Coronary artery (tissue), 2 donors: ENCODE measurements at regions not wholly inside any gene's neighbourhood (a gene's known extent, or its start where the extent isn't known, plus 50 kb on each side); places are given as distances from the start of the nearest gene placed in this dataset.

ENCODE experiments used
- DNase-seq: peaks from one replicate; pipeline ENCODE4 v3.0.0-alpha.2; 2017; ENCODE audit warnings: low spot score
- H3K27ac ChIP-seq, 2 donors: fragments of 200-600 bp; sonication (generic); one replicate each; pipeline ENCODE4 v1.5.1; 2016 to 2019
- H3K4me3 ChIP-seq: fragments of 200-600 bp; sonication (generic); 2 replicates; pipeline ENCODE4 v1.5.1; 2016; ENCODE audit warnings: mild to moderate bottlenecking, moderate library complexity
- TF ChIP-seq, protein P1 (sequence below): fragments of 200-600 bp; sonication (generic); IDR thresholded peaks from one replicate; pipeline ENCODE4 v1.5.1; 2019; ENCODE audit warnings: antibody characterized with exemption

DNA sequence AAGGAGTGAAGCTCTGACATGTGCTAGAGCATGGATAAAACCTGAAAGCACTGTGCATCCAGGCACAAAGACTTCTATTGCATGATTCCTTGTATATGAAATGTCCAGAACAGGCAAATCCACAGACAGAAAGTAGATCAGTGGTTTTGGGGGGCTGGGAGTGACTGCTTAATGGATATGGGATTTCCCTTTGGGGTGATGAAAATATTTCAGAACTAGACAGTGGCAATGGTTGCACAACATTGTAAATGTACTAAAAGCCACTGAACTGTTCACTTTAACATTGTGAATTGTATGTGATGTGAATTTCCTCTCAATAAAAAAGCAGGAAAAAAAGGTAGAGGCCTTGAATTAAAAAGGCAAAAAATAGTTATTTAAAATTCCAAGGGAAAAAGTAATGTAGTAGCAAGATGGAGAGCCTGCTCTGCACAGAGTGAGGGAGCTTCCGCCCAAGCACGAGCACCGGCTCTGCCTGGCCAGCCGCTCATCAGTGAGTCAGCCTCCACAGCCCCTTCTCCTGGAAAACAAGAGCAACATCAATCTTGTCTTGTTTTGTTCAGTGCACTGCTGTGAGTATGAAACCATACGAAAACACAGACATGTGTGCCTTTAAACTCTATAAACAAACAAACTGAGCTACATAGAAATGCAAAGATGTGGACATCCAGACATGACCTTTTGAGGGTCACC lies 74.6 kb upstream of the THBS2 start:
- no peak for DNase-seq
- H3K27ac ChIP-seq, result no peak overlapping the region
- TF ChIP-seq, protein P1, sequence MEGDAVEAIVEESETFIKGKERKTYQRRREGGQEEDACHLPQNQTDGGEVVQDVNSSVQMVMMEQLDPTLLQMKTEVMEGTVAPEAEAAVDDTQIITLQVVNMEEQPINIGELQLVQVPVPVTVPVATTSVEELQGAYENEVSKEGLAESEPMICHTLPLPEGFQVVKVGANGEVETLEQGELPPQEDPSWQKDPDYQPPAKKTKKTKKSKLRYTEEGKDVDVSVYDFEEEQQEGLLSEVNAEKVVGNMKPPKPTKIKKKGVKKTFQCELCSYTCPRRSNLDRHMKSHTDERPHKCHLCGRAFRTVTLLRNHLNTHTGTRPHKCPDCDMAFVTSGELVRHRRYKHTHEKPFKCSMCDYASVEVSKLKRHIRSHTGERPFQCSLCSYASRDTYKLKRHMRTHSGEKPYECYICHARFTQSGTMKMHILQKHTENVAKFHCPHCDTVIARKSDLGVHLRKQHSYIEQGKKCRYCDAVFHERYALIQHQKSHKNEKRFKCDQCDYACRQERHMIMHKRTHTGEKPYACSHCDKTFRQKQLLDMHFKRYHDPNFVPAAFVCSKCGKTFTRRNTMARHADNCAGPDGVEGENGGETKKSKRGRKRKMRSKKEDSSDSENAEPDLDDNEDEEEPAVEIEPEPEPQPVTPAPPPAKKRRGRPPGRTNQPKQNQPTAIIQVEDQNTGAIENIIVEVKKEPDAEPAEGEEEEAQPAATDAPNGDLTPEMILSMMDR, result no peak

DNA sequence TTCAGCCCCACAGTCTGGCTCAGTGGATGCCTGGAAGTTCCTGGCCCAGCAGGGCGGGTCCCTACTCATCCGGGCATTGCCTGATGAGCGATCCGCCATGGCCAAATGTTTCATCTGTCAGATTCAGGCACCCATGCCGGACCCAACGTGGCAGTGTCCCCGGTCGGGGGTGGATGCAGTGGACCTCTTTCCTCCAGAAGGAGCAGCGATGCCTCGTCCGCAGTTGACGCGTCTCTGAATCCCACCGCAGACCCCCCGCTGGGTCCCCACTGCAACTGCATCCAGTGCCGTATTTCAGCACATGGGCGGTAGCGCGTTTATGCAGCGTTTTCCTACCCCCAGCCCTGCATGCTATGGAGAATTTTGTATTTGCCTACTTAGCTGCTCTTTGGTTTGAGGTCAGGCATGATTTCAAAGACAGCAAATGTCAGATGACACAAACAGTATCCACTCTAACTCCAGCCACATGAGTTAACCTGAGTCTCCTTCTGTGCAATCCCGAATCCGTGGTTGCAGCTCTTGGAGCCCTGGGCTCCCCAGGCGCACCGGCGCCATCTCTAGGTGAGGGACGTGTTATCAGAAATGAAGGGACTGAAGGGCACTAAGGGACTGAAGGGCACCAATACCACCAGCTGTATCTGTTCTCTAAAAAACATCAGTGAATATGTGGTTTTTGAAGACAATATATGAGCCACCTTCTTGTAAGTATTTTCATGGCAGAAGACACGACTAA lies 72.6 kb upstream of the THBS2 start:
- DNase-seq, result no peak
- Histone ChIP-seq H3K4me3 (no peak overlapping the region), H3K27ac (no peak overlapping the region)
- TF ChIP-seq, protein P1, result no peak

More for the DNA sequence above, 74.6 kb upstream of the THBS2 start:
- H3K4me3 ChIP-seq, result no peak overlapping the region

DNA sequence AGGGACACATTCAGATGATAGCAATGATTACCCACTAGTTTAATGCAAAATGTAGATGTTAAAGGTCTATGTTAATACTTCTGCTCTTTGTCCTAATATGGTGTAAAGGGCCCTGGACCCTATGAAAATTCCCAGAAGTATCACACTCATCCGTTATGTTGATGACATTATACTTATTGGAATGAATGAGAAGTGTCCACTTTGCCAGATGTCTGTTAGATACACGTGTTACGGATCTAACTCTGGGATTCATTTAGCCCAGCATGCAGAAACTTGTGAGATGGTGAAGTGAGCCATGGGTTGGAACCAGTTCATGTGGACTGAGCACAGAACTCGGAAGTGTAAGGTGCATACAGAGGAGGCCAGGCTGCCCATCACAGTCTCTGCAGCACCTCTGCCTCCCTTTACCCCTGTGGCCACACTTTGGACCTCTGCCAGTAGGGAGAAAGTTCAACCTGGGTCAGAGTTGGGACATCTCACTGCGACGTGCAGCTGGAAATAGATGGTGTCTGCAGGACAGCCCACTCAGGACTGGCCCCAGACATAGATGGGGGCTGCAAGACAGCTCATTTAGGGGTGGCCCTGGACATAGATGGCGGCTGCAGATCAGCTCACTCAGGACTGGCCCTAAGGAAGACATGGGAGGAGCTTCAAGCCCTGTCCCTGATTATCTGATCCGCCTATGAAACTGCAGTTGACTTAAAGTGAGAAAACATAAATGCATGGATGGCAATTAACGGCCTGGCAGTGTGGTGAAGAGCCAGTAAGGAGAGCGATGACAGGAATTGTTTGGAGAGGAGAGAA lies 71.2 kb upstream of the THBS2 start:
- TF ChIP-seq, protein P1, result no peak
- DNase-seq, result no peak
- H3K27ac ChIP-seq, result no peak overlapping the region
- H3K4me3 ChIP-seq, result no peak overlapping the region

- no peak overlapping the region for H3K4me3 ChIP-seq
Observed at GRCh38 chr6:169324086-169324485, 70.4 kb upstream of the THBS2 start.

GRCh38 chr6:169323221-169323620 lies 69.6 kb upstream of the THBS2 start:
- H3K27ac ChIP-seq, result no peak overlapping the region
- no peak for DNase-seq
- H3K4me3 ChIP-seq, result no peak overlapping the region
- TF ChIP-seq, protein P1, result no peak

More at GRCh38 chr6:169324086-169324485, 70.4 kb upstream of the THBS2 start:
- TF ChIP-seq, protein P1, result no peak
- no peak overlapping the region for H3K27ac ChIP-seq
- no peak for DNase-seq

DNA sequence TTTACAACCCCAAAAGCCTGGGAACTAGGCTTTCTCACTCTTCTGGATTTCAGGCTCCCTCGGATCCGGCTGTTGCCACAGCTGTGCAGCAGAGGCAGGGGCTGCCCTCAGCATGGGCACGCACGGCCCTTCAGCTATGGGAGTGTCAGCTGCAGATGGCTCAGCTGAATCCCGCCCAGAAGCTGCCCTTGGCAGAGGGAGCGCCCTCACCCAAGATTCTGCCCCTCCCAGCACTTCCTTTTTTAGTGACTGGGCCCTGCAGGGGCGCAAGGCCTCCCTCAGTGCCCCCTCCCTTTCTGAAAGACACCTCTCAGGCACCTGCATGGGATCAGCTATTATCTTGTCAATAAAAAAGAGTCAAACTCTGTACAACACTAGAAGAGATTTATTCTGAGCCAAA lies 67.9 kb upstream of the THBS2 start:
- TF ChIP-seq, protein P1, result no peak
- H3K27ac ChIP-seq, result no peak overlapping the region
- no peak overlapping the region for H3K4me3 ChIP-seq
- DNase-seq, result no peak
